T-helper 17 cell (primary cell): ENCODE measurements at regions not wholly inside any gene's neighbourhood (a gene's known extent, or its start where the extent isn't known, plus 50 kb on each side); places are given as distances from the start of the nearest gene placed in this dataset.

ENCODE experiments used
- ATAC-seq: fragments of 150-1000 bp; cut with Tn5 transposase; 2 replicates; pipeline ENCODE4 v1.10.0; 2021; ENCODE audit warnings: mild to moderate bottlenecking, moderate library complexity
- DNase-seq, 3 donors: peaks; one replicate each; pipeline versions ENCODE4 v3.0.0 to v3.0.0-alpha.2; 2020 to 2021
- H3K9me3 ChIP-seq: one replicate; pipeline ENCODE4 v1.7.0; 2013; ENCODE audit warnings: low read length, mild to moderate bottlenecking; ENCODE audit not compliant: control insufficient read depth, poor library complexity, severe bottlenecking
- H3K27ac Mint-ChIP-seq: one replicate; pipeline ENCODE4 v1.8.0; 2022; ENCODE audit warnings: mild to moderate bottlenecking, moderate library complexity, mixed read lengths
- H3K27me3 Mint-ChIP-seq: one replicate; pipeline ENCODE4 v1.8.0; 2022; ENCODE audit warnings: mixed read lengths
- H3K36me3 Mint-ChIP-seq: one replicate; pipeline ENCODE4 v1.8.0; 2022; ENCODE audit warnings: low read depth, mixed read lengths
- H3K4me1 Mint-ChIP-seq: one replicate; pipeline ENCODE4 v1.8.0; 2022; ENCODE audit warnings: mild to moderate bottlenecking, mixed read lengths
- H3K4me3 Mint-ChIP-seq: one replicate; pipeline ENCODE4 v1.8.0; 2022; ENCODE audit warnings: mild to moderate bottlenecking, moderate library complexity, mixed read lengths

GRCh38 chr5:62982348-62982747 is 403.7 kb downstream of the LRRC70 start:
- Mint-ChIP-seq H3K27ac (no peak overlapping the region), H3K4me3 (no peak overlapping the region), H3K4me1 (no peaks in the 10 kb centered on the region), H3K36me3 (no peaks in the 10 kb centered on the region), H3K27me3 (no peaks in the 10 kb centered on the region)
- peaks cover 8% of the 10 kb centered on the region for H3K9me3 ChIP-seq
- ATAC-seq (no peak), DNase-seq (no peak)

GRCh38 chr5:62980884-62981283 is 402.3 kb downstream of the LRRC70 start:
- H3K9me3 ChIP-seq, result peaks cover 1% of the 10 kb centered on the region
- ATAC-seq, result no peak
- no peaks in the 10 kb centered on the region for H3K36me3 Mint-ChIP-seq
- H3K4me3 Mint-ChIP-seq, result no peak overlapping the region
- H3K27ac Mint-ChIP-seq, result no peak overlapping the region
- H3K4me1 Mint-ChIP-seq, result no peaks in the 10 kb centered on the region
- no peaks in the 10 kb centered on the region for H3K27me3 Mint-ChIP-seq
- DNase-seq, result no peak

GRCh38 chr5:62979472-62979871 is 400.9 kb downstream of the LRRC70 start:
- Mint-ChIP-seq H3K4me3 (no peak overlapping the region), H3K4me1 (no peaks in the 10 kb centered on the region), H3K27ac (no peak overlapping the region), H3K27me3 (no peaks in the 10 kb centered on the region), H3K36me3 (no peaks in the 10 kb centered on the region)
- ATAC-seq (no peak), DNase-seq (no peak)
- H3K9me3 ChIP-seq, result no peaks in the 10 kb centered on the region

GRCh38 chr5:62977661-62978060 is 399.0 kb downstream of the LRRC70 start:
- Mint-ChIP-seq H3K4me1 (no peaks in the 10 kb centered on the region), H3K27me3 (no peaks in the 10 kb centered on the region), H3K36me3 (no peaks in the 10 kb centered on the region), H3K27ac (no peak overlapping the region), H3K4me3 (no peak overlapping the region)
- DNase-seq, result no peak
- ATAC-seq, result no peak
- H3K9me3 ChIP-seq, result no peaks in the 10 kb centered on the region

GRCh38 chr5:62974623-62975022 is 396.0 kb downstream of the LRRC70 start:
- H3K36me3 Mint-ChIP-seq, result no peaks in the 10 kb centered on the region
- no peaks in the 10 kb centered on the region for H3K4me1 Mint-ChIP-seq
- no peak for ATAC-seq
- no peak for DNase-seq
- no peak overlapping the region for H3K4me3 Mint-ChIP-seq
- no peaks in the 10 kb centered on the region for H3K27me3 Mint-ChIP-seq
- H3K9me3 ChIP-seq, result no peaks in the 10 kb centered on the region
- H3K27ac Mint-ChIP-seq, result no peak overlapping the region

GRCh38 chr5:62969409-62970120 is 390.9 kb downstream of the LRRC70 start:
- ATAC-seq, result no peak
- H3K9me3 ChIP-seq, result no peaks in the 10 kb centered on the region
- H3K4me1 Mint-ChIP-seq, result no peaks in the 10 kb centered on the region
- DNase-seq, result no peak
- H3K27ac Mint-ChIP-seq, result no peak overlapping the region
- no peak overlapping the region for H3K4me3 Mint-ChIP-seq
- H3K27me3 Mint-ChIP-seq, result no peaks in the 10 kb centered on the region
- H3K36me3 Mint-ChIP-seq, result no peaks in the 10 kb centered on the region

GRCh38 chr5:62964428-62964827 is 385.8 kb downstream of the LRRC70 start:
- no peaks in the 10 kb centered on the region for H3K9me3 ChIP-seq
- Mint-ChIP-seq H3K4me3 (no peak overlapping the region), H3K36me3 (no peaks in the 10 kb centered on the region), H3K27ac (no peak overlapping the region), H3K4me1 (no peaks in the 10 kb centered on the region), H3K27me3 (no peaks in the 10 kb centered on the region)
- DNase-seq (no peak), ATAC-seq (no peak)

- H3K27me3 Mint-ChIP-seq, result no peaks in the 10 kb centered on the region
Measured at GRCh38 chr5:62960781-62961180, 382.2 kb downstream of the LRRC70 start.

GRCh38 chr5:62956597-62956996 is 378.0 kb downstream of the LRRC70 start:
- no peak overlapping the region for H3K4me3 Mint-ChIP-seq
- no peaks in the 10 kb centered on the region for H3K27me3 Mint-ChIP-seq
- H3K27ac Mint-ChIP-seq, result no peak overlapping the region
- no peaks in the 10 kb centered on the region for H3K36me3 Mint-ChIP-seq
- no peaks in the 10 kb centered on the region for H3K4me1 Mint-ChIP-seq
- H3K9me3 ChIP-seq, result no peaks in the 10 kb centered on the region
- ATAC-seq (no peak), DNase-seq (no peak)

More at GRCh38 chr5:62960781-62961180, 382.2 kb downstream of the LRRC70 start:
- no peak overlapping the region for H3K4me3 Mint-ChIP-seq
- no peak overlapping the region for H3K27ac Mint-ChIP-seq
- no peaks in the 10 kb centered on the region for H3K36me3 Mint-ChIP-seq
- ATAC-seq, result no peak
- DNase-seq, result no peak
- H3K4me1 Mint-ChIP-seq, result no peaks in the 10 kb centered on the region
- no peaks in the 10 kb centered on the region for H3K9me3 ChIP-seq

- Mint-ChIP-seq H3K27ac (no peak overlapping the region), H3K4me3 (no peak overlapping the region), H3K36me3 (no peaks in the 10 kb centered on the region), H3K4me1 (no peaks in the 10 kb centered on the region), H3K27me3 (no peaks in the 10 kb centered on the region)
- no peak for ATAC-seq
- DNase-seq, result no peak
- no peaks in the 10 kb centered on the region for H3K9me3 ChIP-seq
Measured at GRCh38 chr5:62954578-62954977, 376.0 kb downstream of the LRRC70 start.

- DNase-seq, result no peak
- Mint-ChIP-seq H3K4me1 (no peaks in the 10 kb centered on the region), H3K4me3 (no peak overlapping the region), H3K36me3 (no peaks in the 10 kb centered on the region), H3K27me3 (no peaks in the 10 kb centered on the region), H3K27ac (no peak overlapping the region)
- ATAC-seq, result no peak
- no peaks in the 10 kb centered on the region for H3K9me3 ChIP-seq
Measured at GRCh38 chr5:62948301-62948700, 369.7 kb downstream of the LRRC70 start.

- H3K4me1 Mint-ChIP-seq, result no peaks in the 10 kb centered on the region
- ATAC-seq (no peak), DNase-seq (no peak)
- no peaks in the 10 kb centered on the region for H3K36me3 Mint-ChIP-seq
- no peak overlapping the region for H3K27ac Mint-ChIP-seq
- H3K9me3 ChIP-seq, result no peaks in the 10 kb centered on the region
- H3K27me3 Mint-ChIP-seq, result no peaks in the 10 kb centered on the region
- no peak overlapping the region for H3K4me3 Mint-ChIP-seq
Measured at GRCh38 chr5:62942384-62942783, 363.8 kb downstream of the LRRC70 start.

- DNase-seq (no peak), ATAC-seq (no peak)
- Mint-ChIP-seq H3K36me3 (no peaks in the 10 kb centered on the region), H3K4me1 (no peaks in the 10 kb centered on the region), H3K27ac (no peak overlapping the region), H3K27me3 (no peaks in the 10 kb centered on the region), H3K4me3 (no peak overlapping the region)
- H3K9me3 ChIP-seq, result no peaks in the 10 kb centered on the region
Measured at GRCh38 chr5:62938927-62939326, 360.3 kb downstream of the LRRC70 start.
